ENCODE measurements at regions not wholly inside any gene's neighbourhood (a gene's known extent, or its start where the extent isn't known, plus 50 kb on each side); places are given as distances from the start of the nearest gene placed in this dataset.

DNA sequence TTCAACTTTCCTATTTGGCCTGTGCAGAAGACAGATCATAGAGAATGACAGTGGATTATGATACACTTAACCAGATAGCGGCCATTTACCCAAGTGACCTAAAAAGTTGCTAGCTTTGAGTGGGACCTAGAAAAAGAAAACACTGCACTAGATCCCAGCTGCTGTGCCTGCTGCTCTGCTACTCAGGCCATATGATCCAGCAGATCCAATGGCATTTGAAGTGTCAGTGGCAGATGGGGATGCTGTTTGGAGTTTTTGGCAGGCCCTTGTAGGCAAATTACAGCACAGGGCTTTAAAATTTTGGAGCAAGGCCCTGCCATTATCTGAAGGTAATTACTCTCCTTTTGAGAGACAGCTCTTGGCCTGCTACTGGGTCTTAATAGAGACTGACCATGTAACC is 74.0 kb upstream of the KCNE2 start:
- no peaks in the 10 kb centered on the region for H4K20me1 ChIP-seq
- no peaks in the 10 kb centered on the region for H3K27me3 ChIP-seq
- no peak overlapping the region for H3K27ac ChIP-seq
- H3K9me3 ChIP-seq (replicated peaks in 1 of 11): peaks cover 34 to 62% (median 51%) of the 10 kb centered on the region in 11 experiments
- no peak overlapping the region for H3K4me3 ChIP-seq
- H3K36me3 ChIP-seq: peaks cover 0 to 7% (median 0%) of the 10 kb centered on the region in 11 experiments; a peak in 4 of 22 replicates
- TF ChIP-seq Cebpa-rat (IDR thresholded peaks at IDR 0.05): no peak
- H3K4me1 ChIP-seq: no peaks in the 10 kb centered on the region
- H3K4me2 ChIP-seq: no peak overlapping the region
- no peak overlapping the region for H3K9ac ChIP-seq

DNA sequence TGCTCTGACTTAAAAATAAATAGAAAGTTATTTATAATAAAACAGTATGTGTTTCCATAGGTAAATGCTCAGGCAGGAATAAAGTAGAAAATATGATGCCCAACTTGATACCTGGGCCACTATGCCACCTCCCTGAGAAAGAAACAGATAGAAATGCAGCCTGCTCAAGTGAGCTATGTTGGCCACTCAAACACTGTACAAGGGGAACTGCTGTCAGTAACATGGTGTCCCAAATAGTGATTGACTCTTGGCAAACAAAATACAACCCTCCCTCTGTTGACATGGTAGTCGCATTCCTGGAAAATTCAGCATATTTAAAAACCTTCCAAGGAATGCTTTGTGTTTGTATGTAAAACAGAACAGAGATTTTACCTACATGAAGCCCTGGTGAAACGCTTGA is 66.9 kb upstream of the KCNE2 start:
- Histone ChIP-seq H3K27me3 (no peaks in the 10 kb centered on the region), H4K20me1 (no peaks in the 10 kb centered on the region), H3K9ac (no peak overlapping the region), H3K9me3 (replicated peaks in 1 of 11) (peaks cover 0 to 6% (median 0%) of the 10 kb centered on the region in 11 experiments; a peak in 2 of 22 replicates), H3K27ac (no peak overlapping the region), H3K4me2 (no peak overlapping the region), H3K36me3 (no peaks in the 10 kb centered on the region), H3K4me3 (no peak overlapping the region), H3K4me1 (no peaks in the 10 kb centered on the region)
- no peak for TF ChIP-seq Cebpa-rat (IDR thresholded peaks at IDR 0.05)

DNA sequence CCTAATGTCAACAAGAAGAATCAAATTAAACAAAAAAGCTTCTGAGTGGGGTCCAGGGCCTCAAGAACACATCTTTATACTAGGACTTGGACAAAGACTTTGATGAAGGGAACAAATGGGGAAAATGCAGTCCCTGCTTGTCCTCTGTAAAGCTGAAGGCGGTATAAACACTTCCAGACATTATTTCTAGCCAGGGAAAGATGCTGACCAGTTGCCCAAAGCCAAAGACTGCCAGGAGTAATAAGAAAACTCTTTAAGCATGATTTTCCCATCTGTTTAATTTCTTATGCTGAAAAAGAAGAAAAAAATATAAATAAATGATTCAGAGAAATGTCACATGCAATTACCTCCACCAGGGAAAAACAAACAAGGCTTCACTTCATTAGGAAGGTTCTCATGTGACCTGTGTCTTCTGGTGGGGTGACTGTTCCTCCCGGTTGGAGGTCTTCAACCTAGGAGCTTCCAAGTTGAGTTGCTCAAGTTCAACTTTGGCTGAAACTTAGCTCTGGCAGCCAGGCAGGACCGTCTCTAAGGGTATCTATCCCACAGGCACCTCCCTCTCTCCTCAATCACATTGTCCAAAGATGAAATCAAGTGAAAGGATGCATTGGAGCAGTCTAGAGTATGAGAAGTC is 65.2 kb upstream of the KCNE2 start:
- no peak for TF ChIP-seq Cebpa-rat (IDR thresholded peaks at IDR 0.05)
- Histone ChIP-seq H3K4me1 (no peaks in the 10 kb centered on the region), H3K4me2 (no peak overlapping the region), H4K20me1 (no peaks in the 10 kb centered on the region), H3K27ac (no peak overlapping the region), H3K9ac (no peak overlapping the region), H3K27me3 (no peaks in the 10 kb centered on the region), H3K4me3 (no peak overlapping the region), H3K9me3 (replicated peaks in 1 of 11) (peaks cover 0 to 6% (median 0%) of the 10 kb centered on the region in 11 experiments; a peak in 1 of 22 replicates), H3K36me3 (no peaks in the 10 kb centered on the region)

DNA sequence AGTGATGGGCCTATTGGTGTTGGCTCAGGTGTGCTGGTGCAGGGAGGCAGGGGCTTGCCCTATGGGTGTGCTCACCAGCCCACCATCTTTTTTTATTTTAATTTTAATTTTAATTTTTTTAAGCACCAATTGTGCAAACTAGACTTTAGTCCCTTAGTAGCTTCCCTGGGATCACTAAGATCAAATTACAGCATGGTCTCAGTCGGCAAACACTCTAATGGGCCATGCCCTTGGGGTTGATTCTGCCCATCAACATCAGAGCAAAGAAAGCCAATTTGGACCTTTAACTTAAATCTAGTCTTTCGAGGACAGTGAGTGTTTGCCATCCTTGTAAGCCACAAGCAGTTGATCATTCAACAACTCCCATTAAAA is 64.7 kb upstream of the KCNE2 start:
- Histone ChIP-seq H3K27me3 (no peaks in the 10 kb centered on the region), H4K20me1 (no peaks in the 10 kb centered on the region), H3K4me2 (no peak overlapping the region), H3K9me3 (replicated peaks in 1 of 11) (peaks cover 0 to 6% (median 0%) of the 10 kb centered on the region in 11 experiments; a peak in 1 of 22 replicates), H3K9ac (no peak overlapping the region), H3K4me3 (no peak overlapping the region), H3K36me3 (no peaks in the 10 kb centered on the region), H3K4me1 (no peaks in the 10 kb centered on the region), H3K27ac (no peak overlapping the region)
- TF ChIP-seq Cebpa-rat (IDR thresholded peaks at IDR 0.05): no peak

DNA sequence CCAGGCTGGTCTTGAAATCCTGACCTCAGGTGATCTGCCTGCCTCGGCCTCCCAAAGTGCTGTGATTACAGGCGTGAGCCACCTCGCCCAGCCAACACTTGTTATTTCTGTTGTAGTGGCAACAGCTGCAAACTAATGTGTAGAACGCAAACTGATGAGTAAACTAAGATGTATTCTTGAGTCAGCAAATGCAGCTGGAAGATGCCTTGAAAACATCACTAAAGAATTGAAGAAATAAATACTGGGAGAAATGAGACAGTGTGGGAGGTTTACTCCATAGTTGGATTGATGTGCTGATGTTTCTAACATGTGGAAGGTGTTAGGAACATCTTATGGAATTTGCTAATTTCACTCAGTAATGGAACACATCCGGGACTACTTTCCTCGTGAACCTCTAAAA is 61.3 kb upstream of the KCNE2 start:
- no peaks in the 10 kb centered on the region for H3K4me1 ChIP-seq
- no peak overlapping the region for H3K9ac ChIP-seq
- no peak overlapping the region for H3K27ac ChIP-seq
- no peaks in the 10 kb centered on the region for H3K36me3 ChIP-seq
- no peaks in the 10 kb centered on the region for H3K27me3 ChIP-seq
- H4K20me1 ChIP-seq: no peaks in the 10 kb centered on the region
- no peak overlapping the region for H3K4me3 ChIP-seq
- H3K4me2 ChIP-seq: no peak overlapping the region
- H3K9me3 ChIP-seq (replicated peaks in 1 of 11): peaks cover 0 to 6% (median 0%) of the 10 kb centered on the region in 11 experiments; a peak in 1 of 22 replicates
- no peak for TF ChIP-seq Cebpa-rat (IDR thresholded peaks at IDR 0.05)

DNA sequence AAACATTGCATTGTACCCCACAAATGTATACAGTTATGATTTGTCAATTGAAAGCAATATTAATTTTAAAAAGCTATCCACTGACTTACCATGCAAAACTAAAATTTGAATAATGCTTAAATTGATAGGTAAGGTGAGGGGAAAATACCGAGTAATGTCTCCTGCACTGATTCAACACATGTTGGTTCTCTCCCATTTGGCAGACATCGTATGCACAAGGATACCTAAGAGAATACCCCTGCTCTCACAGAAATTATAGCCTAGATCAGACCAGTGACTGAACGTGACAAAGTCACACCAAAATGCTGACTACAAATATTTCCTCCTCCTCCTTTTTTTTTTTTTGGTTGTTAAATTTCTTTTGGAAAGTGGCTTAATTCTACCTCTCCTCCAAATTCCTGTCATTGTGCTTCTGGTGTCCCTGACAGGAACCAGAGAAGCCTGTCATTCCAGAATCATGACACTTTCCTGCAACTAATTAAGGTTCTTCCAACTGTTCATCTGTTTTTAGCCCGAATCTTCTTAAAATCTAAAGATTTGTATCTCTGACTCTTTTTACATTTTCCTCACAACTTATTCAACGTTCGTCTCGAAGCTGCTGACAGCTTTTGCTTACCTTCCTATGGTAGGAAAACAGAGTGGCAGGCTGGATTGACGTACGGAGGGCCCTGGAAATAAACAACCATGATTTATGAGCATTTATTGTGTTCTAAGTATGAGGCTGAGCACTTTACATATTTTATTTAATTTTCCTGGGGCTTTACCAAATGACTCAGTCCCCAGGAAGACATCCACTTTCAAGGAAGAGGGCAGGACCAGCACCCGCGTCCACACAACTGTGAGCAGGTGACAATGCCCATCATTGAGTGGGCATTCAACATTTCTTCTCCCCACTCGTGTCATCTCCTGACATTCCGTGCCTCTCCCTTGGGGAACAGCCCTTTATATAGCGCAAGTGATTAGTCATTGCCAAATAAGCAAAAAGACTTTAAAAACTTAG is 57.9 kb upstream of the KCNE2 start:
- Histone ChIP-seq H3K4me3 (no peak overlapping the region), H3K9ac (no peak overlapping the region), H3K36me3 (no peaks in the 10 kb centered on the region), H3K4me2 (no peak overlapping the region), H3K4me1 (no peaks in the 10 kb centered on the region), H3K9me3 (replicated peaks in 1 of 11) (0 out of 22 replicates have a peak, but pooled peaks cover 0 to 4% (median 0%) of the 10 kb centered on the region in 11 experiments), H3K27me3 (no peaks in the 10 kb centered on the region), H3K27ac (no peak overlapping the region), H4K20me1 (no peaks in the 10 kb centered on the region)
- no peak for TF ChIP-seq Cebpa-rat (IDR thresholded peaks at IDR 0.05)

DNA sequence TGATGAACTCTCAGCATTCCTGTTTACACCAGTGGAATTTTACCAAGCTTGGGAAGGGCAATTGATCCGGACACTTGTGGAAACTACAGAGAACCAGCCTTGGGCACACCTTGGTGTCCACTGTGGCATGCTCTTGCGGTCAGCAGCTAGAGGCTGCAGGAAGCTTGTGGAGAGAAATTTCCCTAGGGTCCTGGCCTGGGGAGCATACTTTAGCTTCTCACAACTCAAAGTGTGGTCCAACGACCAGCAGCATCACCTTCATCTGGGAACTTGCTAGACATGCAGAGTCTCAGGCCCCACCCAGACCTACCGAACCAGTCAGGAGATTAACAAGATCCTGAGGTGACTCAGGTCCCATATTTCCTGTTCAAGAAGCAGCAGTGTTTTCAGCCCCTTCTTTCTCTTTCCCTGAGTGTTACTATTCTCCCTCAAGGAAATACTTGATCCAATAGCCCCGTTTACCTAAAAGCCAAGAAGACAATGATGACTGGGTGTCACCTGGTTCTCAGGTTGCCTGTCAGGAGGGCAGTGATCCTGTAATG is 55.7 kb upstream of the KCNE2 start:
- H3K36me3 ChIP-seq: no peaks in the 10 kb centered on the region
- TF ChIP-seq Cebpa-rat (IDR thresholded peaks at IDR 0.05): no peak

DNA sequence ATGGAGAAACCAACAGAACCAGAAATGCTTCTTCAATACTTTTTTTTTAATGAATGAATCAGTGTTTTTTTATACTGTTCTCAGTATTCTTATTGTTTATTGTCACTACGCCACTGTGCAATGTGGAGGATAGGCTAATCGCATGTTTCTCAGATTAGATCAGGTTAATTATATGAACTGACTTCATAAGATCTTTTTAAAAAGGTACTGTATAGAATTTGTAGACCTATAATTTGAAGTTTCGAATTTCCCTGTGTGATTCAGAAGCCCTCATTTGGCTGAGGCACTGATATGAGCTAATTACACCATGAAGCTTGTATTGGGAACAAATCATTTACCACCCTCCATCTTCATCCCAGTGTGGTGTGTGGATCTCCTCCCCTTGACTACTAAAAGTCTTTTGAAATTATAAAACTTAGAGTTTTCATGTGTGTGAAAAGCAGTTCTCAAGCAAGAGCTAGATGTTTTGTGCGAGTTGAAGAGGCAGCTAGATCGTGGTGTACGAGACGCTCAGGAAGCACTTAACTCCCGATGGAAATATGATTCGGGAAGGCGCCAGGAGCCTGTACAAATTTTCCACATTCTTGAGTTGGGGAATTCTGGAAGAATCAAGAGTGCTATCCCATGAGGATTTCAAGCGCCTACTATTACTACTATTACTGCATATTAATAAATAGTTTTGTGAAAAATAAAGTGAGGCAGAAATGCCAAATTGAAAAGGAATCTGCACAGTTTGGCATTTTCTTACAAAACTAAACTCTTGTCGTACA is 52.1 kb upstream of the KCNE2 start:
- no peak overlapping the region for H3K4me3 ChIP-seq
- H3K27ac ChIP-seq: no peak overlapping the region
- no peak overlapping the region for H3K9ac ChIP-seq
- H4K20me1 ChIP-seq: no peaks in the 10 kb centered on the region
- no peaks in the 10 kb centered on the region for H3K4me1 ChIP-seq
- H3K4me2 ChIP-seq: no peak overlapping the region
- H3K27me3 ChIP-seq: no peaks in the 10 kb centered on the region
- H3K36me3 ChIP-seq: no peaks in the 10 kb centered on the region
- H3K9me3 ChIP-seq (replicated peaks in 1 of 11): no peaks in the 10 kb centered on the region
- TF ChIP-seq Cebpa-rat (IDR thresholded peaks at IDR 0.05): no peak

More for the DNA sequence above, 55.7 kb upstream of the KCNE2 start:
- no peaks in the 10 kb centered on the region for H4K20me1 ChIP-seq
- no peak overlapping the region for H3K4me2 ChIP-seq
- H3K4me3 ChIP-seq: no peak overlapping the region
- H3K4me1 ChIP-seq: no peaks in the 10 kb centered on the region
- no peak overlapping the region for H3K9ac ChIP-seq
- H3K27ac ChIP-seq: no peak overlapping the region
- no peaks in the 10 kb centered on the region for H3K9me3 ChIP-seq (replicated peaks in 1 of 11)
- H3K27me3 ChIP-seq: no peaks in the 10 kb centered on the region

DNA sequence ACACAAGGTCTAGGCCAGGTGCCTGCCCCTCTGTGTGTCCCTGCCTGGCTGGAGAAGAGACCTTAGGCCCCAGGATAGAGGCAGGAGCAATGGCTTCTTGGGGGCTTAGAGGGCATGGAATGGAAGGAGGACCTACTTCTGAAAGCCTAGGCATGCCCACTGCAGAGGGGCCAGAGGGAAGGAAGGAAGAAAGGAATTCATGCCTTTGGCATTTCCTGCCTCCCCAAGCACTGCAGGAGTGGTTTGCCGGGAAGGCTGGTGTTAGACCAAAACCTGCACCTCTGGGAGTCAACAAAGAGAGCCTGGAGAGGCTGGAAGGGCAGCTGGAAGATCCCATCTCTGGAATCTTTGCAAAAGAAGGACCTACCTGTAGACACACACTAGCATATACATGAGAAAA is 50.7 kb upstream of the KCNE2 start:
- TF ChIP-seq Cebpa-rat (IDR thresholded peaks at IDR 0.05): no peak
- no peak overlapping the region for H3K27ac ChIP-seq
- no peaks in the 10 kb centered on the region for H3K9me3 ChIP-seq (replicated peaks in 1 of 11)
- no peaks in the 10 kb centered on the region for H3K36me3 ChIP-seq
- no peak overlapping the region for H3K9ac ChIP-seq
- no peak overlapping the region for H3K4me3 ChIP-seq
- H3K27me3 ChIP-seq: no peaks in the 10 kb centered on the region
- H4K20me1 ChIP-seq: no peaks in the 10 kb centered on the region
- H3K4me1 ChIP-seq: no peaks in the 10 kb centered on the region
- H3K4me2 ChIP-seq: no peak overlapping the region
